Head of caudate nucleus (tissue), 42 donors: ENCODE measurements at regions not wholly inside any gene's neighbourhood (a gene's known extent, or its start where the extent isn't known, plus 50 kb on each side); places are given as distances from the start of the nearest gene placed in this dataset.

Source experiments
- DNase-seq, 42 donors: peaks; one replicate each; pipeline versions ENCODE4 v3.0.0 to v3.0.0-alpha.2; 2020 to 2021; ENCODE audit warnings: mixed read lengths in 7 of 42
- intact Hi-C: fragments of 100-400 bp; cut with DNase I; formaldehyde crosslinking; loops from one replicate; pipeline ENCODE4 v1.15.0; 2022

GRCh38 chr14:97023871-97024270, 226.7 kb downstream of the VRK1 start:
- no peak for DNase-seq
- intact Hi-C loops, result no loop called here

- DNase-seq, result no peak
- intact Hi-C loops, result no loop called here
Observed at GRCh38 chr14:97024300-97024699, 227.1 kb downstream of the VRK1 start.

- intact Hi-C loops, result no loop called here
- no peak for DNase-seq
Observed at GRCh38 chr14:97025722-97026121, 228.5 kb downstream of the VRK1 start.

- intact Hi-C loops, result no loop called here
- no peak for DNase-seq
Observed at GRCh38 chr14:97027256-97027999, 230.2 kb downstream of the VRK1 start.

- DNase-seq, result no peak
- intact Hi-C loops, result no loop called here
Observed at GRCh38 chr14:97028382-97028781, 231.2 kb downstream of the VRK1 start.

GRCh38 chr14:97029800-97030199, 232.6 kb downstream of the VRK1 start:
- DNase-seq, result no peak
- intact Hi-C loops, result no loop called here

- intact Hi-C loops, result no loop called here
- DNase-seq, result no peak
Observed at GRCh38 chr14:97031530-97031929, 234.3 kb downstream of the VRK1 start.

- DNase-seq, result no peak
- intact Hi-C loops, result no loop called here
Observed at GRCh38 chr14:97033556-97034081, 236.4 kb downstream of the VRK1 start.

GRCh38 chr14:97036086-97036852, 239.1 kb downstream of the VRK1 start:
- DNase-seq, result no peak
- intact Hi-C loops, result no loop called here

- intact Hi-C loops, result no loop called here
Observed at GRCh38 chr14:97039717-97040363, 242.7 kb downstream of the VRK1 start.

GRCh38 chr14:97046967-97047366, 249.8 kb downstream of the VRK1 start:
- intact Hi-C loops, result no loop called here
- no peak for DNase-seq

More at GRCh38 chr14:97039717-97040363, 242.7 kb downstream of the VRK1 start:
- no peak for DNase-seq

- intact Hi-C loops, result no loop called here
- DNase-seq, result no peak
Observed at GRCh38 chr14:97052001-97052400, 254.8 kb downstream of the VRK1 start.

GRCh38 chr14:97053941-97054340, 256.8 kb downstream of the VRK1 start:
- intact Hi-C loops, result no loop called here
- DNase-seq, result no peak

- intact Hi-C loops, result no loop called here
- no peak for DNase-seq
Observed at GRCh38 chr14:97055355-97055754, 258.2 kb downstream of the VRK1 start.

- intact Hi-C loops, result no loop called here
- DNase-seq, result no peak
Observed at GRCh38 chr14:97056086-97056485, 258.9 kb downstream of the VRK1 start.

GRCh38 chr14:97057238-97058073, 260.3 kb downstream of the VRK1 start:
- intact Hi-C loops, result no loop called here
- no peak for DNase-seq

- intact Hi-C loops, result no loop called here
- no peak for DNase-seq
Observed at GRCh38 chr14:97058074-97058467, 260.9 kb downstream of the VRK1 start.

GRCh38 chr14:97058589-97058988, 261.4 kb downstream of the VRK1 start:
- DNase-seq, result no peak

GRCh38 chr14:97061198-97061597, 264.0 kb downstream of the VRK1 start:
- peak in 29 of 42 donors; percentile 10 to 51 (median 28) for DNase-seq

More at GRCh38 chr14:97058589-97058988, 261.4 kb downstream of the VRK1 start:
- intact Hi-C loops, result no loop called here

More at GRCh38 chr14:97061198-97061597, 264.0 kb downstream of the VRK1 start:
- intact Hi-C loops, result no loop called here
